ENCODE measurements at regions not wholly inside any gene's neighbourhood (a gene's known extent, or its start where the extent isn't known, plus 50 kb on each side); places are given as distances from the start of the nearest gene placed in this dataset.

DNA sequence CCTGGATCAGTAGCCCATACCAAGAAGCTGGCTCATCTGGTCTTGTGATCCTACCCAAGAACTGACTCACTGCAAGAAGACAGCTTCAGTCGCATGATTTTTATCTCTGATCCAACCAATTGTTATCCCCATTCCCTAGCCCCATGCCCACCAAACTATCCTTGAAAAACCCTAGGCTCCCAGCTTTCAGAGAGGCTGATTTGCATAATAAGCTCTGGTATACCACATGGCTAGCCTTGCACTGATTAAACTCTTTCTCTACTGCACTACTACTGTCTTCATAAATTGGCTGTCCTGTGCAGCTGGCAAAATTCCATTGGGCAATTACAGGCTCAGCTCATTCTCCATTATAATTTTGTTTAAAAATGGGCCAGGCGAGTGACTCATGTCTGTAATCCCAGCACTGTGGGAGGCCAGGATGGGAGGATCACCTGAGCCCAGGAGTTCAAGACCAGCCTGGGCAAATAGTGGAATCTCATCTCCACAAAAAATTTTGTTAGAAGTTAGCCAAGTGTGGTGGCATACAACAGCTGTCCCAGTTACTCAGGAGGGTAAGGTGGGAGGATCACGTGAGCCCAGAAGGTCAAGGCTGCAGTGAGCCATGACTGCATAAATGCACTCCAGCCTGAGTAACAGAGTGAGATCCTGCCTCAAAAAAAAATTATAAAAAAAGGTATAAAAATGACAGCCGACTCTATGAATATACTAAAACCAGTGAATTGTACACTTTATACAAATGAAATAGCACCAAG, 76.7 kb upstream of the EIF5 start:
- Mint-ChIP-seq H3K27ac (no peak overlapping the region), H3K4me3 (no peak overlapping the region), H3K9me3 (ENCODE audit: low read depth) (no peaks in the 10 kb centered on the region), H3K36me3 (ENCODE audit: low read depth) (no peaks in the 10 kb centered on the region), H3K27me3 (peaks cover 2% of the 10 kb centered on the region), H3K4me1 (peaks cover 8% of the 10 kb centered on the region)
- ATAC-seq: no peak
- POLR2A ChIA-PET: no interaction called here
- DNase-seq: no peak
- CTCF ChIA-PET: interaction anchor here (0.7 kb wide), 2 partner anchors 37 to 1083 kb away, joined by 3 read pairs; no protein-coding TSS in a partner anchor
- intact Hi-C loops (cut with DNase I, micrococcal nuclease): no loop called here

DNA sequence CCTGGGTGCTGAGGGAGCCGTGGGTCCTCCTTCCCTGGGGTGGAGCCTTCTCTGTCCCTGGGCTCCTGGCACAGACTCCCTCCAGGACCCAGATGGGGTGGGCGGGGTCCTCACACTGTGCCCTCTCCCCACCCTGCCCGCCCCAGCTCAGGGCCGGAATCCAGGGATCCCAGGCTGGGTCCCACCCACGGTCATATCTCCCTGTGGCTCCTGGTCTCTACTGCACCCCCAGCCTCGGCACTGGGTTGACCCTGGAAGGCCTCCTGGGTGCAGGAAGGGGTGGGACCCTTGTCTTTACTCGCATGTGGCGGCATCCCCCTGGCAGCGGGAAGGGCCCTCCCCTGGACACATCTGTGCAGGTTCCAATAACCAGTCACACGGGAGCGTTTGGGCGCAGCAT, 75.8 kb upstream of the EIF5 start:
- intact Hi-C loops (cut with DNase I, micrococcal nuclease): no loop called here
- Mint-ChIP-seq H3K27ac (no peak overlapping the region), H3K4me1 (peaks cover 8% of the 10 kb centered on the region), H3K36me3 (ENCODE audit: low read depth) (no peaks in the 10 kb centered on the region), H3K27me3 (peaks cover 2% of the 10 kb centered on the region), H3K4me3 (no peak overlapping the region), H3K9me3 (ENCODE audit: low read depth) (no peaks in the 10 kb centered on the region)
- ChIA-PET CTCF (no interaction called here), POLR2A (no interaction called here)
- ATAC-seq (no peak), DNase-seq (no peak)

DNA sequence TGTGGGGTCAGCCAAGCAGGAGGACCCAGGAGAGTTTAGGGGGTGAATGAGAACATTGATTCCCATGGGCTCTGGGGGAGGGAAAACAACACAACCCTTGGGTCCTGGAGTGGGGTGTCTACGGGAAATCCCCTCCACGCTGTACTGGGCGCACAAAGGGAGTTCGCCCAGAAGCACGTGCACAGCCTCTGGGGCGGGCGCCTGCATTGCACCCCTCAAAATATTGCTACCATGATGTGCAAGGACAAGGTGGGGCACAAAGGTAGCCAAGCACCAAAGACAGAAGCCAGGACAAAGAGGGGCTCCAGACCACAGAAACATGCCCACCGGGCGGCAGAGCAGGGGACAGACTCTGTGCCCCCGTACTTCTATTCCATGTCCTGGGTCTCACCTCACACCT, 74.9 kb upstream of the EIF5 start:
- Mint-ChIP-seq H3K4me3 (no peak overlapping the region), H3K36me3 (ENCODE audit: low read depth) (no peaks in the 10 kb centered on the region), H3K9me3 (ENCODE audit: low read depth) (no peaks in the 10 kb centered on the region), H3K27me3 (peaks cover 4% of the 10 kb centered on the region), H3K27ac (no peak overlapping the region), H3K4me1 (peaks cover 8% of the 10 kb centered on the region)
- ChIA-PET POLR2A (no interaction called here), CTCF (interaction anchor here (0.6 kb wide), 1 partner anchor 180 kb away, joined by 3 read pairs; no protein-coding TSS in a partner anchor)
- intact Hi-C loops (cut with DNase I, micrococcal nuclease): no loop called here
- ATAC-seq (no peak), DNase-seq (no peak)

DNA sequence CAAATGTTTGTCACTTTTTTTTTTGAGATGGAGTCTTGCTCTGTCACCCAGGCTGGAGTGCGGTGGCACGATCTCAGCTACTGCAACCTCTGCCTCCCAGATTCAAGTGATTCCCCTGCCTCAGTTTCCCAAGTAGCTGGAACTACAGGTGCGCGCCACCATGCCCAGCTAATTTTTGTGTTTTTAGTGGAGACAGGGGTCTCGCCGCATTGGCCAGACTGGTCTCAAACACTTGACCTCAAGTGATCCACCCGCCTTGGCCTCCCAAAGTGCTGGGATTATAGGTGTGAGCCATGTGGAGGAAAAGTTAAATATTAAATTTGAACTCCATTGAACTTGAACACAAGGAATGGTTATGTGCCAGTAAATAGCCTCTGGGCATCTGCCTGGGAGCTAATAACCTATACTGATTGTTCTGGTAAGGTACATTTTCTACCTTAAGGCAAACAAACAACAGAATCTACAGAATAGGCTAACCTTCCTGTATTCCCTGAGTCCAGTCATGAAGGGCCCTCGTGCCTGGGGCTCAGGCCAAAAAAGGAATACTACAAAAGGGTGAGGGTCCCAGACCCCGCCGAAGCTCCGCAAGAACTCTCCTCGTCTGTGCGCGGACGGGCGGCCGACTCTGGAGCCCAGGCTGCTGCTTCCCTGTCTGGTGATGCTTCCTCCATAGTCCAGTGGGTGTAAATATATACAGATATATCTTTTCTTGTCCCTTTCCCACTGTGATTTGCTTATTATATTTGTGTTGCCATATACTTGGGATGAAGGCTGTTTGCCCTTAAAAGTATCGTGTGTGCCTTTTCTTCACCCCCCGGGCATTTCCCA, 74.0 kb upstream of the EIF5 start:
- H3K9me3 Mint-ChIP-seq (ENCODE audit: low read depth): no peaks in the 10 kb centered on the region
- ATAC-seq (no peak), DNase-seq (no peak)
- H3K36me3 Mint-ChIP-seq (ENCODE audit: low read depth): no peaks in the 10 kb centered on the region
- ChIA-PET POLR2A (no interaction called here), CTCF (interaction anchor here (1.1 kb wide), 1 partner anchor 21 kb away, joined by 3 read pairs; no protein-coding TSS in a partner anchor)
- no peak overlapping the region for H3K4me3 Mint-ChIP-seq
- intact Hi-C loops (cut with DNase I, micrococcal nuclease): no loop called here
- peaks cover 7% of the 10 kb centered on the region for H3K27me3 Mint-ChIP-seq
- H3K4me1 Mint-ChIP-seq: peaks cover 8% of the 10 kb centered on the region
- no peak overlapping the region for H3K27ac Mint-ChIP-seq

DNA sequence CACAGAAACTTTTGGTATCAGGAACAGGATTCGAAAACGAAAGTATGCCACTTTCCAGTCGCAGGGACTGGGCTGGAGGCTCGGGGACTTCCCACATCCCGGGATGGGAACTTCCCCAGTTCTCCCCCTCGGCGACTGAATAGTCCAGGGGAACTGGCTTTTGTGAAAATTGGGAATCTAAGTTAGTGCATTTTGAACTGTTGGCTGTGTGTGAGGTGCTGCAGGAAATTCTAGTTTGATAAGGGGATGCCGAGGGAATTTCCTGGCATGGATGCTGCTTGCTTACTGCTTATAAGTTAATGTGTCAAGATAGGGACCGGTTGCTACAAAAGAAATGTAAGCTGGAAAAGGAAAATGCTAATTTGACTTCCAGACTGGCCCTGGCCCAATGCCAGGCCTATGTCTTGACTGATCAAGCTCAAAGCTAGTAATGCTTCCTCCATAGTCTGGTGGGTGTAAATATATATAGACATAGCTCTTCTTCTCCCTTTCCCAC, 73.4 kb upstream of the EIF5 start:
- H3K36me3 Mint-ChIP-seq (ENCODE audit: low read depth): no peaks in the 10 kb centered on the region
- CTCF ChIA-PET: interaction anchor here (0.7 to 1.1 kb wide), 2 partner anchors 20 to 156 kb away, joined by 3 read pairs; no protein-coding TSS in a partner anchor

DNA sequence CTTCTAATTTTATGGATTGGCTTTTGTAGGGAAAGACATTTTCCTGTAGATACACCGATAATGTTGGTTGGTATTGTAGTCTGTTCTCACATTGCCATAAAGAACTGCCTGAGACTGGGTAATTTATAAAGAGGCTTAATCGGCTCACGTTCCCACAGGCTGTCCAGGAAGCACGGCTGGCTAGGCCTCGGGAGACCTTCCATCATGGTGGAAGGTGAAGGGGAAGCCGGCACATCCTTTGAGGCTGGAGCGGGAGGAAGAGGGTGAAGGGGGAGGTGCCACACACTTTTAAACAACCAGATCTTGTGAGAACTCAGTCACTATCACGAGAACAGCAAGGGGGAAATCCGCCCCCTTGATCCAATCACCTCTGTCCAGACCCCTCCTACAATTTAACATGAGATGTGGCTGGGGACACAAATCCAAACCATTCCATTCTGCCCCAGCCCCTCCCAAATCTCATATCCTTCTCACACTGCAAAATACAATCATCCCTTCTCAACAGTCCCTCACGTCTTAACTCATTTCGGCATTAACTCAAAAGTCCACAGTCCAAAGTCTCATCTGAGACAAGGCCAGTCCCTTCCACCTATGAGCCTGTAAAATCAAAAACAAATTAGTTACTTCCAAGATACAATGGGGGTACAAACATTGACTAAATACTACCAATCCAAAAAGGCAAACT, 66.7 kb upstream of the EIF5 start:
- ChIA-PET CTCF (no interaction called here), POLR2A (no interaction called here)
- H3K4me3 Mint-ChIP-seq: no peak overlapping the region
- intact Hi-C loops (cut with DNase I, micrococcal nuclease): no loop called here
- H3K9me3 Mint-ChIP-seq (ENCODE audit: low read depth): no peaks in the 10 kb centered on the region
- H3K27me3 Mint-ChIP-seq: peaks cover 30% of the 10 kb centered on the region
- H3K4me1 Mint-ChIP-seq: no peaks in the 10 kb centered on the region
- H3K36me3 Mint-ChIP-seq (ENCODE audit: low read depth): no peaks in the 10 kb centered on the region
- DNase-seq (no peak), ATAC-seq (no peak)
- H3K27ac Mint-ChIP-seq: no peak overlapping the region

More for the DNA sequence above, 73.4 kb upstream of the EIF5 start:
- ATAC-seq (no peak), DNase-seq (no peak)
- intact Hi-C loops (cut with DNase I, micrococcal nuclease): no loop called here
- H3K27me3 Mint-ChIP-seq: peaks cover 11% of the 10 kb centered on the region
- POLR2A ChIA-PET: no interaction called here
- no peak overlapping the region for H3K4me3 Mint-ChIP-seq
- H3K4me1 Mint-ChIP-seq: peaks cover 8% of the 10 kb centered on the region
- H3K9me3 Mint-ChIP-seq (ENCODE audit: low read depth): no peaks in the 10 kb centered on the region
- no peak overlapping the region for H3K27ac Mint-ChIP-seq

DNA sequence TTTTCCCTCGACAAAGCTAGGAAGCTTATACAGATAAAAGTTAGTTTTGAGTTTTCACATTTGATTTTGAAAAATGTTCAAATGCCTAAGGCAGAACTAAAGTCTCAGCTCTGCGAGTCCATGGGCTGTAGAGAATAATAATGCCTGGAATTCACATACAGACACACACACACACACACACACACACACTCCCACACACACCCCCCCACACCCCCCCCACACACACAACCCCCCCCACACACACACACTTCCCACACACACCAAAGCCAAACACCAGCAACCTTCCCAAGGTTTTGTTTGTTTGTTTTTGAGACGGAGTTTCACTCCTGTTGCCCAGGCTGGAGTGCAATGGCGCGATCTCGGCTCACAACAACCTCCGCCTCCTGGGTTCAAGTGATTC, 62.8 kb upstream of the EIF5 start:
- ATAC-seq (no peak), DNase-seq (no peak)
- ChIA-PET POLR2A (no interaction called here), CTCF (interaction anchor here (1.1 kb wide), 1 partner anchor 129 kb away, joined by 4 read pairs; no protein-coding TSS in a partner anchor)
- Mint-ChIP-seq H3K27me3 (peaks cover 41% of the 10 kb centered on the region), H3K4me1 (no peaks in the 10 kb centered on the region), H3K27ac (no peak overlapping the region), H3K36me3 (ENCODE audit: low read depth) (no peaks in the 10 kb centered on the region), H3K4me3 (no peak overlapping the region), H3K9me3 (ENCODE audit: low read depth) (no peaks in the 10 kb centered on the region)
- intact Hi-C loops (cut with DNase I, micrococcal nuclease): no loop called here

DNA sequence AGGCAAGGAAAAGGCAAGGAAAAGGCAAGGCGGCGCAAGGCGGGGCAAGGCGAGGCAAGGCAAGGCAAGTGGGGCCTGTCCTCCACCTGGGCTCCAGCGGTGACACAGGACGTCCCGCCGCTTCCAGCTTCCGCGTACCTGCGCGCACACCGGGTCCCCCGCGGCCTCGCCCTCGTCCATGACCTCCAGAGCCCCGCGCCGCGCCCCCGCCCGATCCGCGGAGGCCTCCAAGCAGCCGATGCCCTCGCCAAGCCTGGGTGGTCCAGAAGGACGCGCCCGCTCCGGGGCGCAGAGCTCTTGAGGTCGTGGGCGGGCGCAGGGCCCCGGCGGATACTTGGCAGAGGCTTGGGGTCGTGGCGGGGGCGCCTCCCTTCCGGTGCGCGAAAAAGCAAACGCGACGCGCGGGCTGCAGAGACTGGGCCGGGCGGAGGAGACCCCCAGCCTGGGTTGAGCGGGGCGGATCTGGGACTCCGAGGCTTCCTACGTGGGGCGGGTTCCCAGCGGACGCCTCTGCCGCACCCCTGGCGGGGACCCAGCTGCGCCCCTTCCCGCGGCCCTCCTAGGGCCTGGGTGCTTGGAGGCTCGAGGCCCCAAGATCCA, 60.8 kb upstream of the EIF5 start:
- ATAC-seq (no peak), DNase-seq (no peak)
- Mint-ChIP-seq H3K4me1 (no peaks in the 10 kb centered on the region), H3K4me3 (no peak overlapping the region), H3K27me3 (peaks cover 41% of the 10 kb centered on the region), H3K9me3 (ENCODE audit: low read depth) (no peaks in the 10 kb centered on the region), H3K27ac (no peak overlapping the region), H3K36me3 (ENCODE audit: low read depth) (no peaks in the 10 kb centered on the region)
- ChIA-PET CTCF (no interaction called here), POLR2A (no interaction called here)
- intact Hi-C loops (cut with DNase I, micrococcal nuclease): no loop called here

DNA sequence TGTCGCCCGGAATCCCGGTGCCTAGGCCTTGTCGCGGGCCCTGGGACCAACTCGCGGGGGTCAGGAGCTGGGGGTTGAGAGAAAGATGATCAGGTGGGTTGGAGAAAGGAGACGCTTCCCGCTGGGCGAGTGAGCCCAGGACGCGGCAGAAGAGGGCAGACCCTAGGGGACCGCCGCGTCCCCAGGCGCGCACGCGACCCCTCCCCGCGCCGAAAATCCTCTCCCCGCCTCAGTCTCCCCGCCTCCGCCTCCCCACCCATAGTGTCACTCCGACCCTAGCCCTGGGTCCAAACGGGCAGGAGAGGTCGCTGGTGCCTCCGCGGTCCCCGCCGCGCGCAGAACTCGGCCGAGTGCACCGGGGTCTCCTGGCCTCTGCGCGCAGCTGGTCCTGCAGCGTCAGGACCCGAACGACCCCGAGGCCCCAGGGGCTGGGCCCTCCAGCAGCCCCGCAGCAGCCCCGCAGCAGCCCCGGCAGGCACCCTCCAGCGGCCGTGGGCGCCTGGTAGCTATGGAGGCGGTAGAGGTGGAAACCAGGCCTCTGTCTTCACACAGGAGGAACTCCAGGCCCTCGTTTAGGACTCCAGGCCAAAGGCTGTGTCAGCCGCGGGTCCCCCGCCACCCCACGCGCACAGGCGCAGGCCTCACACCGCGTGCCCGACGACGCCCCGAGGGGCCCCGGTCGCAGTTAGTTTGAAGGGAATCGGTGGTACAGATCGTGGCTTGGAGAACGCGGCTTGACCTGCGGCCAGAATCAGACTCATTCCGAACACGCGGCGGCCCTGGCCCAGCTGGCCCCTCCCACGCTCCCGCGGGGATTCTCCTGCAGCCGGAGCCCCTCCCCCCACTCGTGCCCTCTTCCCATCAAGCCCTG, 60.1 kb upstream of the EIF5 start:
- Mint-ChIP-seq H3K27ac (no peak overlapping the region), H3K36me3 (ENCODE audit: low read depth) (no peaks in the 10 kb centered on the region), H3K4me3 (no peak overlapping the region), H3K9me3 (ENCODE audit: low read depth) (no peaks in the 10 kb centered on the region), H3K27me3 (peaks cover 42% of the 10 kb centered on the region), H3K4me1 (no peaks in the 10 kb centered on the region)
- ChIA-PET CTCF (no interaction called here), POLR2A (no interaction called here)
- no peak for ATAC-seq
- intact Hi-C loops (cut with DNase I, micrococcal nuclease): no loop called here
- no peak for DNase-seq

DNA sequence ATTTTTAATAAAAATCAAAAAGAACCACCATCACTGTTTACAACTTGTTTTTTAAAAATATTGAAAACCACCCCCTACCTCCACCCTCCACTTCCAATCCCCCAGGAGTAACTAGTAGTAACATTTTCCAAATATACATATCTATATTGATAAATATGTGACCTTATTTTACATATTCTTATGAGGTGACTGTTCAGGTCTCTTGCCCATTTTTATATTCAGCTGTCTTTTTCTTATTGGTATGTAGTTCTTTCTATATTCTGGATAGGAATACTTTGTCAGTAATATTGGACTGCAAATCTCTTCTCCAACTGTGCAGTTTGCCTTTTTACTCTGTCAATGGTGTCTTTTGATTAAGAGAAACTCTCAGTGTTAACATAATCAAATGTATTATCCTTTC, 59.0 kb upstream of the EIF5 start:
- no peak for DNase-seq
- Mint-ChIP-seq H3K27ac (no peak overlapping the region), H3K4me1 (peaks cover 4% of the 10 kb centered on the region), H3K9me3 (ENCODE audit: low read depth) (no peaks in the 10 kb centered on the region), H3K36me3 (ENCODE audit: low read depth) (no peaks in the 10 kb centered on the region), H3K27me3 (peaks cover 42% of the 10 kb centered on the region), H3K4me3 (no peak overlapping the region)
- intact Hi-C loops (cut with DNase I, micrococcal nuclease): no loop called here
- CTCF ChIA-PET: interaction anchor here (1.4 kb wide), 1 partner anchor 17 kb away, joined by 3 read pairs; no protein-coding TSS in a partner anchor
- no peak for ATAC-seq
- POLR2A ChIA-PET: no interaction called here
